ENCODE measurements at regions not wholly inside any gene's neighbourhood (a gene's known extent, or its start where the extent isn't known, plus 50 kb on each side); places are given as distances from the start of the nearest gene placed in this dataset.
"Not testable (repeated sequence)": the region's sequence is repeated elsewhere in the genome, so short reads cannot be mapped to it uniquely, and the experiment has no call there.

GRCh38 chr6:26187981-26188635 lies 100.9 kb downstream of the HFE start:
- Histone ChIP-seq H3K4me3 (peak overlapping the region; percentile 88), H4K20me1 (replicated peaks; ENCODE audit: insufficient read depth) (no peaks in the 10 kb centered on the region), H3K9me2 (ENCODE audit: insufficient read depth) (no peaks in the 10 kb centered on the region), H3F3A (replicated peaks; ENCODE audit: low read depth) (peaks cover 7% of the 10 kb centered on the region), H3K4me1 (ENCODE audit: insufficient read depth) (peaks cover 21% of the 10 kb centered on the region), H3K27me3 (ENCODE audit: insufficient read depth) (no peaks in the 10 kb centered on the region), H3K4me2 (peak overlapping the region; percentile 95), H3K27ac (ENCODE audit: low read depth) (peak overlapping the region; percentile 99), H2AFZ (no peak overlapping the region), H3K36me3 (ENCODE audit: insufficient read depth) (no peaks in the 10 kb centered on the region), H3K79me2 (replicated peaks; ENCODE audit: insufficient read depth) (no peaks in the 10 kb centered on the region)
- TF ChIP-seq STAT1 (IDR thresholded peaks at IDR 0.05; ENCODE audit: unreplicated experiment) (no peak), REST (IDR thresholded peaks at IDR 0.05; ENCODE audit: unreplicated experiment) (no peak), CREB1 (CRISPR knock-in tag; IDR thresholded peaks at IDR 0.05; ENCODE audit: low read depth) (no peak), NANOG (IDR thresholded peaks at IDR 0.05; ENCODE audit: borderline replicate concordance) (no peak), POLR2AphosphoS5 (IDR thresholded peaks at IDR 0.05; ENCODE audit: low read depth) (peak; percentile 5; the same call in 1 of the 2 replicates), ZNF331 (CRISPR knock-in tag; IDR thresholded peaks at IDR 0.05; ENCODE audit: low read depth) (no peak), ZNF462 (CRISPR knock-in tag; IDR thresholded peaks at IDR 0.05) (no peak)
- peaks cover 31% of the 10 kb centered on the region for H3K27me3 Mint-ChIP-seq (ENCODE audit: insufficient read depth, low read depth, poor library complexity)
- peak; percentile 13 for ATAC-seq
- H3K4me1 Mint-ChIP-seq, result peaks cover 42% of the 10 kb centered on the region
- peak; percentile 83 for DNase-seq (ENCODE audit: low spot score)
- H3K36me3 Mint-ChIP-seq (ENCODE audit: low read depth), result no peaks in the 10 kb centered on the region
- peak overlapping the region; percentile 90 for H3K4me3 Mint-ChIP-seq
- peaks cover 4% of the 10 kb centered on the region; the same call in 2 of the 3 replicates for H3K9me3 Mint-ChIP-seq
- peak overlapping the region; percentile 100 for H3K27ac Mint-ChIP-seq

- not testable (repeated sequence) for H3K9me3 Mint-ChIP-seq; H3K4me2 ChIP-seq; H3K4me3 Mint-ChIP-seq; H3F3A ChIP-seq (replicated peaks; ENCODE audit: low read depth); H2AFZ ChIP-seq; DNase-seq (ENCODE audit: low spot score); H3K27ac Mint-ChIP-seq; H3K27ac ChIP-seq (ENCODE audit: low read depth); H4K20me1 ChIP-seq (replicated peaks; ENCODE audit: insufficient read depth); H3K4me1 ChIP-seq (ENCODE audit: insufficient read depth); H3K27me3 ChIP-seq (ENCODE audit: insufficient read depth); ATAC-seq; H3K4me3 ChIP-seq; H3K79me2 ChIP-seq (replicated peaks; ENCODE audit: insufficient read depth); H3K9me2 ChIP-seq (ENCODE audit: insufficient read depth); H3K36me3 ChIP-seq (ENCODE audit: insufficient read depth)
- Mint-ChIP-seq H3K4me1 (peaks cover 36% of the 10 kb centered on the region), H3K36me3 (ENCODE audit: low read depth) (peaks cover 16% of the 10 kb centered on the region), H3K27me3 (ENCODE audit: insufficient read depth, low read depth, poor library complexity) (peaks cover 30% of the 10 kb centered on the region)
Observed at GRCh38 chr6:26191512-26191911, 104.3 kb downstream of the HFE start.
